Right lobe of liver (tissue), 4 donors: ENCODE measurements at regions not wholly inside any gene's neighbourhood (a gene's known extent, or its start where the extent isn't known, plus 50 kb on each side); places are given as distances from the start of the nearest gene placed in this dataset.

ENCODE experiments used
- POLR2A ChIP-seq: fragments of 450-650 bp; IDR thresholded peaks from one replicate; pipeline ENCODE4 v1.6.1; 2017; ENCODE audit warnings: antibody characterized with exemption, mild to moderate bottlenecking
- TF ChIP-seq, protein P1 (sequence below), 4 donors: fragments of 200-600 bp in 3 of 4; fragments of 450-650 bp in 1 of 4; IDR thresholded peaks; one replicate each; pipeline versions ENCODE4 v1.5.1 to v1.8.0; 2016 to 2022; ENCODE audit warnings: antibody characterized with exemption in 4 of 4, mild to moderate bottlenecking in 2 of 4
- donor health status: DM: no; HTN: no; CAD: no.
- donor health status: DM: no; HTN: no; CAD: no.
- donor health status: DM: no; HTN: yes; CAD: no.

- TF ChIP-seq, protein P1, sequence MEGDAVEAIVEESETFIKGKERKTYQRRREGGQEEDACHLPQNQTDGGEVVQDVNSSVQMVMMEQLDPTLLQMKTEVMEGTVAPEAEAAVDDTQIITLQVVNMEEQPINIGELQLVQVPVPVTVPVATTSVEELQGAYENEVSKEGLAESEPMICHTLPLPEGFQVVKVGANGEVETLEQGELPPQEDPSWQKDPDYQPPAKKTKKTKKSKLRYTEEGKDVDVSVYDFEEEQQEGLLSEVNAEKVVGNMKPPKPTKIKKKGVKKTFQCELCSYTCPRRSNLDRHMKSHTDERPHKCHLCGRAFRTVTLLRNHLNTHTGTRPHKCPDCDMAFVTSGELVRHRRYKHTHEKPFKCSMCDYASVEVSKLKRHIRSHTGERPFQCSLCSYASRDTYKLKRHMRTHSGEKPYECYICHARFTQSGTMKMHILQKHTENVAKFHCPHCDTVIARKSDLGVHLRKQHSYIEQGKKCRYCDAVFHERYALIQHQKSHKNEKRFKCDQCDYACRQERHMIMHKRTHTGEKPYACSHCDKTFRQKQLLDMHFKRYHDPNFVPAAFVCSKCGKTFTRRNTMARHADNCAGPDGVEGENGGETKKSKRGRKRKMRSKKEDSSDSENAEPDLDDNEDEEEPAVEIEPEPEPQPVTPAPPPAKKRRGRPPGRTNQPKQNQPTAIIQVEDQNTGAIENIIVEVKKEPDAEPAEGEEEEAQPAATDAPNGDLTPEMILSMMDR (IDR thresholded peaks at IDR 0.05) = no peak
- TF ChIP-seq POLR2A = no peak
Measured at GRCh38 chr6:44641344-44642031, 254.0 kb downstream of the CDC5L start.
